ENCODE measurements at regions not wholly inside any gene's neighbourhood (a gene's known extent, or its start where the extent isn't known, plus 50 kb on each side); places are given as distances from the start of the nearest gene placed in this dataset.

DNA sequence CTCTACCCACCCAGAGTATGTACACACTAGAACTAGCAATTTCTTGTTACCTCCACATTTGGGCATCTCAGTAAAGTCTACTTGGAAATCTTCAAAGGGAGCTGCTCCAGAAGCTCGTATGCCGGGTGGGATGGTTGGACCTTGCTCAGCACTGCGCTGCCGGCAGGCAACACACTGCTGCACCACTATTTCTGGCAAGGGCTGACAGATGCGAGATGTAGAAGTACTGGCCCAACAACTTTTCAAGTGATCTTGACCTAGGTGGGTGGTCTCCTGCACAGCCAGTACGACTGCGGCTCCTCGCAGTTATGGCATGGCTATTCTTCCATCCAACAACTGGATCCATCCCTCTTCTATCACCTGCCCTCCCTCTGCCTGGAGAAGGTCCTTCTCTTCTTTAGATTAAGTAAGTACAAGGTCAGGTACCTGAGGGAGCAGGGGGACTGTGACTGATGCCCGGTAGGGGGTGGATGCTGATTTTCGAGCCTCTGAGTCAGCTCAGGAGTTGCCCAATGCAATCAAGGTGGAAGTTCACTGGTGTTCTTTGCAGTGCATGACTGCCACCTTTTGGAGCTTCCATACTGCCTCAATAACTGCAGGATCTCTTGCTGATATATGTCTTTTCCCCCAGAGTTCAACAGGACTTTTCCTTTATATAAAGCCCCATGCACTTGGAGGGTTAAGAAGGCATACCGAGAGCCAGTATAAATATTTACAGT, 100.4 kb upstream of the SLC1A4 start:
- TF ChIP-seq, protein P1, sequence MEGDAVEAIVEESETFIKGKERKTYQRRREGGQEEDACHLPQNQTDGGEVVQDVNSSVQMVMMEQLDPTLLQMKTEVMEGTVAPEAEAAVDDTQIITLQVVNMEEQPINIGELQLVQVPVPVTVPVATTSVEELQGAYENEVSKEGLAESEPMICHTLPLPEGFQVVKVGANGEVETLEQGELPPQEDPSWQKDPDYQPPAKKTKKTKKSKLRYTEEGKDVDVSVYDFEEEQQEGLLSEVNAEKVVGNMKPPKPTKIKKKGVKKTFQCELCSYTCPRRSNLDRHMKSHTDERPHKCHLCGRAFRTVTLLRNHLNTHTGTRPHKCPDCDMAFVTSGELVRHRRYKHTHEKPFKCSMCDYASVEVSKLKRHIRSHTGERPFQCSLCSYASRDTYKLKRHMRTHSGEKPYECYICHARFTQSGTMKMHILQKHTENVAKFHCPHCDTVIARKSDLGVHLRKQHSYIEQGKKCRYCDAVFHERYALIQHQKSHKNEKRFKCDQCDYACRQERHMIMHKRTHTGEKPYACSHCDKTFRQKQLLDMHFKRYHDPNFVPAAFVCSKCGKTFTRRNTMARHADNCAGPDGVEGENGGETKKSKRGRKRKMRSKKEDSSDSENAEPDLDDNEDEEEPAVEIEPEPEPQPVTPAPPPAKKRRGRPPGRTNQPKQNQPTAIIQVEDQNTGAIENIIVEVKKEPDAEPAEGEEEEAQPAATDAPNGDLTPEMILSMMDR (IDR thresholded peaks at IDR 0.05; ENCODE audit: low read length): no peak
- TF ChIP-seq EZH2 (IDR thresholded peaks at IDR 0.05; ENCODE audit: borderline replicate concordance, low read length): no peak

Measured in OCI-LY1 (cell line).